ENCODE measurements at regions not wholly inside any gene's neighbourhood (a gene's known extent, or its start where the extent isn't known, plus 50 kb on each side); places are given as distances from the start of the nearest gene placed in this dataset.

- TF ChIP-seq CTCF (IDR thresholded peaks at IDR 0.05; ENCODE audit: low read depth, low read length) = peak; percentile 100
- no peak for TF ChIP-seq EZH2phosphoT487 (IDR thresholded peaks at IDR 0.05; ENCODE audit: low read depth)
These were observed 814.8 kb downstream of the MAFB start for GRCh38 chr20:39874049-39874893.
